NCI-H345 (cell line): ENCODE measurements at regions not wholly inside any gene's neighbourhood (a gene's known extent, or its start where the extent isn't known, plus 50 kb on each side); places are given as distances from the start of the nearest gene placed in this dataset.

Source experiments
- DNase-seq: peaks from one replicate; lab custom pipeline; 2025; lab: John Stamatoyannopoulos, UW

DNA sequence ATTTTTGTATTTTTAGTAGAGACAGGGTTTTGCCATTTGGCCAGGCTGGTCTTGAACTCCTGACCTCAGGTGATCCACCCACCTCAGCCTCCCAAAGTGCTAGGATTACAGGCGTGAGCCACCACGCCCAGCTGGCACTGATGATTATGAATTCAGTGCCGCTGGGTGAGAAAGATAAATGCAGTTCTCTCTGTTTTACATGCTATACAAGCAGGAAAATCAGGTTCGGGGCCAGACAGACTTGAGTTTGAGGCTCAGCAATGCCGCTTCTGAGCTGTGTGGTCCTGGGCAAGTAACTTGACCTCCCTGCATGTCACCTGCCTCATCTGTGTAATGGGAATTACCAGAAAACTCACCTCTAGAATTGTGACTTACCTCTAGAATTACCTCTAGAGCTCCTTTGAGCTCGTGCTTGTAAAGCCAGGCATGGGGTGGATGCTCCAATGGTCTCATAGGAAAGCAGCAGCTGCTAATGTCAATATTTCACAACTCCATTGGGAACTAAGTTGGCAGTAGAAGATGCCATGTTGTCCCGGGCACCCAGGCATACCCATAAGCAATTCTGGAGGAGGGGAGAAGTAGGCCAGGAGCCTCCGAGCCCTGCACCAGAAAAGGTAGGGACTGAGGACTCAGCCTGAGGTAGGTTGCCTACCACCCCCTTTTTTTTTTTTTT lies 119.8 kb upstream of the SLC25A33 start:
- no peak for DNase-seq

DNA sequence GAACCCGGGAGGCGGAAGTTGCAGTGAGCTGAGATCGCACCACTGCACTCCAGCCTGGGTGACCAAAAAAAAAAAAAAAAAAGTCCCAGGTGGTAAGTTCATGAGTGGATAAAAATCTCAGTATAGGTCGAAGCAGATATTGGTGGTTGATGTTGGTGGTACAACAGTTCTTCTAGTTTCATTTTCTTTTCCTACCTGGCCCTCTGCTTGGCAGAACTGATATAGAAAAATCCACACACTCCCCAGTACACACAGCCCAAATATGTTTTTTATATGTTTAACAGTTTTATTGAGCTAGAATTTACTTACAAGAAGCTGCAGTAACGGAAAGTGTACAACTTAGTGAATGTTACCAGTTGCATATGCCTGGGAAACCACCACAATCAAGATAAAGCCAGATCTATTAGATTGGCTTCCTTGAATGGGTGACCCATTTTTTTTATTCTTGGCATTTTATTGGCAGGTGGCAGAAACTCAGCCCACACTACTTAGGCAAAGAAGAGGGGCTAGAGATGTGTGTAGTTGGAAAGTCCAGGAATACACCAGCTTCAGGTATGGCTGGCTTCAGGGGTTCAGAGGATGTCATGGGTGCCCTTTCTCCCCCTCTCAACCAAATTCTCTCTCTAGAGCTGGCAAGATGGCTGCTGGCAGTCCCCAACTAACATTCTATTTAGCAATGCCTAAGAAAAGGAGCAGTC lies 118.3 kb upstream of the SLC25A33 start:
- DNase-seq: no peak

DNA sequence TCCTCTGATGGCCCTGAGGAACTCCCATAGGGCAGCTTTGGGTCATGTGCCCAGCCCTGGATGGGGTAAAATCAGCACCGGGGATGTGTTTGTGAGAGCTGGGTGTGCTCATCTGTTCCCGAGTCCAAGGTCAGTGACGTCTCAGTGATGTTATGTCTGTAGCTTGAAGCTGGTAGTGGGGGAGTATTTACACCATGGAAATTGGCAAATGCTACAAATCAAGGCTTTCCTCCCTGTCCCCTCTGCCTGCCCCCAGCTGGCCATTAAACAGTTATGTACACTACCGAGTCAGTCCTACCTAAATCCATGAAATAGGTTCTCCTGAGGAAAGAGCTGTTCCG lies 117.8 kb upstream of the SLC25A33 start:
- no peak for DNase-seq

DNA sequence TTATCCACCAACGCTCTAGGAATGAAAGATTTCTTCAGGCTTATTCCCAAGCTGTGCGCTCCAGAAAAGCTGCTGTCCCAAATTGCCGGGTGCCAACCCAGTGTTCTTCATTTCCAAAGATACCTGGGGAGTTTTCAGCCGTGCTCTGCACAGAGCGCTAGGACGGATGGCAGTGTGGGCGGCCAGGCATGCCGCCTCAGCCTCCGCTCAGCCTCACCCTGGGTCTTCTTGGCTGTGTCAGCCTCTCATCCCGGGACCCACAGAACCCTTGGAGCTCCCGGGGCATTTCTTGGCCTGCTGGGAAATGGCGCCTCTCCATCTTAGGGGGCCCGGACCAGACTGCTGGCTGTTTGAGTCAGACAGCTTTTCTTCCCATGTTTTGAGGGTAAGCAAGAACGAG lies 116.9 kb upstream of the SLC25A33 start:
- no peak for DNase-seq

DNA sequence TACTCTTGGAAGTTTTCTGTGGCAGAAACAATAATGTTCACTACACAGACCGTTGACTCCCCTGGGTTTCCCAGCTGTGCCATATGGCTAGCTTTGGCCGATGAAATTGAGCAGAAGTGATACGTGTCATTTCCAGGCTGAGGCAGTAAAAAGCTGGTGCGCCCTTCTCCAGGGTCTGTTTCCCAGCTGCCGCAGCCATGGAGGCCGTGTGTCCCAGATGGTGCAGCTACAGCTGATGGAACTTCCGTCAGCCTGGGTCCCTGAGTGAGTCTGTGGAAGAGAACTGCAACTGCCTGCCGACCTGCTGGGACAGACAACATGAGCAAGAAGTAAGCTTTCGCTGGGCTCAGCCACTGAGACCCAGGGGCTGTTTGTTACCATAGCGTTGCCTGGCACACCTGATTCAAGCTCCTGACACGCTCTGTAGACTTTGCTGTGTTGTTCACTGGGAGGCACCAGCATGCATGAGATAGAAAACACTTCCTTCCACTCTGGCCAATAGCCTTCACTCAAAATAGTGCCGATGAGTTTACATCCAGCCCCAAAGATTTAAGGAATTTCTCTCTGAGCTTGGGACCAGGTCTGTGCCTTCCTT lies 116.3 kb upstream of the SLC25A33 start:
- no peak for DNase-seq

DNA sequence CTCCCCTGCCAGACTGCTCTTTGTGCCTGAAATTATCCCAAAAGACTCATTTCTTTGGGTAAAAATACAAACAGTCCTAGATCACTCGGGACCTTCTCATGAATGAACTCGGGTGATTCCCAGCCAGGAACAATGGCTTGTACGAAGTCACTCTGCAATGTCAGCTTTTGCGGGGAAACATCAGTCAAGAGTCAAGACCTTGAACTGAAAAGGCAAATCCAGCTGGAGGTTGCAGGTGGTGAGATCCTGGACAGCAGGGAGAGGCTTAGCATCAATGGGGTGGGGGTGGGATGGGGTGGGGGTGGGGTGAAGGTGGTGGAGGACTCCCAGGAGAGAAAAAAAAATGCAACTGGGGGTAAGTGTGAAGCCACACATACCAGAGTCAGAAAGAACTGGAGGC lies 115.0 kb upstream of the SLC25A33 start:
- no peak for DNase-seq

DNA sequence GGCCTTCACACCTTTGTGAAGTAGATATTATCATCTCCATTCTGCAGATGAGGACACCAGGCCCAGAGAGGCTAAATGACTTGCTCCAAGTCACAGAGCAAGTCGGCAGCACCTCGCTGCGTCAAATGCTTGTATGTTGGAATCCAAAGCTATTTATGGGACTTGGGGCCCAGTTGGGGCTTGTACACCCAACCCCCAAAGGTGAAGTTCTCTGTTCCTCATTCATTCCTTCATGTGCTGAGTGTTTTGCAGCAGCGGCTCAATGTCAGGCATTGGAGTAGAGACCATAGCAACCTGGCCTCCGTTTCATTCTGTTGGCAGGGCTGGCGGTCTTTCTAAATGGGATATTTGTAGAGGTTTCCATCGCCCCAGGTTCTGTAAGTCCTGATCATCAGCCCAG lies 113.4 kb upstream of the SLC25A33 start:
- no peak for DNase-seq

DNA sequence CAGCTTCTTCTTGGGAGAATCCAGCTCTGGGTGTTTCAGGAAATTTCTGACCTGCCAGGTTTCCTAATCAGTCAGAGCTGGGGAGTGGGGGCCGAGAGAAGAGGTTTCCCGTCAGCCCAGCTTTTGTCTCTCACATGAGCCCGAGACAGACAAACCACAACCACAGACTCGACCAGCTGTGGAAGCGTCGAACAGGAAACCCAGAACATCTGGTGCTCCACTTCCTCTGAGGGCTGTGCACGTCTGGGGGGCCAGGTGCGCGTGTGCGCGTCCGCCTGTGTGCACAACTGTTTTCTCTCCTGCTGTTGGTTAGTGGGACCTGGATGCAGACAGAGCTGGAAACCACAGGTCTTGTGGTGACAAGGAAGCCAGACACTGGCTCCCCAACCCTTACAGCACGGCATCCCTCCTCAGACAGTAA lies 113.0 kb upstream of the SLC25A33 start:
- DNase-seq: no peak

DNA sequence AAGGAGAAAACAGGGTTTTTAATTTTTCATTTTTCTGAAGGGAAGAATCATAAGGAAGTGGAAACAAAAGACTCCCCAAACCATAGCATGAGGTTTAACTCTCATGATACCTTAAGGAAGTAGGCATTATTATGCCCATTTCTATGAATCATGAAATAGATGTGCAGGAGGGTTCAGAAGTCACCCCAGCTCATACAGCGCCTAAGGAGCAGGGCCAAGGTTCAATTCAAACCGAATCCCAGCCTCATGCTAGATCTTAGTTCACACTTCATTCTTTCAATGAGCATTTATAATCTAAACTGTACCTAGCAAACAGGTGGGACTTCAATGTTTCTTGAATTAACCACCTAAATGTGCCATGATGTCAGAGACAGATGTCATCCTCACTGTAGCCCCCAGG lies 111.9 kb upstream of the SLC25A33 start:
- no peak for DNase-seq

DNA sequence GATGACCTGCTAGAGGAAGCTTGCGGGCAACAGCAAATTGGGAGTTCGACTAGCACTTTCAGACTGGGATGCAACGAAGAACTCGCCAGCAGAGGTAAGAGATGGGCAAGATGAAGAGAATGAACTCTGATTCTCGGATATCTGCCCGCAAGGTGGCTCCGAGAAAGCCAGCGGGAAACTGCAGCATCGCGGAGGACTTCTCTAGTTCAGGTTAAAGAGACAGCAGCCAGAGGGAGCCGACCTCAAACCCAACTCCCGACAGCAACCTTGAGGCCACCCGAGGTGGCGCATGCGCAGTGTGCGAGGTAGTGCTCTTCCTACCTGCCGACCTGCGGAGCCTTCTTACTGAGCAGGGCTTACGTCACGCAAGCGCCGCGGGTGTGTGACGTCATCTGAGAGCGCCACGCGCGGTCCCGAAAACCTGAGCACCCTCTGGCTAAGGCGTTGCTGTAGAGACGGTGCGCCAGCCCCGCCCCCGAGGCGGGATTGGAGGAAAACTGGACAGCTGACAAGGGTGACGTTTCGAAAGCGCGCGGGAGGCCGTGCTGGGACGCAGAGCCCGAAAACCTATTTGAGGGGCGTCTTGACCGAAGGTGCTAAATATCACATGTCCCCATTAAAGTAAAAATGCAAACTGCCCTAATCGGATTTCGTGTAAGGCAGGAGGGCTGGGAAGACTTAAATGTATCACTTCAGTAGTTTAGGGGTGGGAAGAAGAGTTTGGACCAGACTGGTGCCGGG lies 110.5 kb upstream of the SLC25A33 start:
- DNase-seq: peak; percentile 100

DNA sequence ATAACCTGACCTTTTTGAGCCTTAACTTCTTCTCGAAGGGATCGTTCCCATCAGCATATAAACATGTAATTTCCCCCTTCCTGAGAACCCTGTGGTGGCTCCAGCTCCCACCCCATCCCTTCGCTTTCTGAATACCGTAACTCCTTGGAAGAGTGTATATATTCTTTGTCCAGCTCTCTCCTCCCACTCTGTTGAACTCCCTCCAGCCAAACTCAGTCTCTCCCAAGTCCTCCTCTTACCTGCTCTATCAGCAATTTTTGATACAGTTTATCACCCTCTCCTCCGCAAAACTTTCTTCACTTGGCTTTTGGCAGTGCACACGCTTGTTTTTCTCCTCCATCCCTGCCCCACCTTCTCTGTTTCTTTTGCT lies 109.9 kb upstream of the SLC25A33 start:
- DNase-seq: no peak

DNA sequence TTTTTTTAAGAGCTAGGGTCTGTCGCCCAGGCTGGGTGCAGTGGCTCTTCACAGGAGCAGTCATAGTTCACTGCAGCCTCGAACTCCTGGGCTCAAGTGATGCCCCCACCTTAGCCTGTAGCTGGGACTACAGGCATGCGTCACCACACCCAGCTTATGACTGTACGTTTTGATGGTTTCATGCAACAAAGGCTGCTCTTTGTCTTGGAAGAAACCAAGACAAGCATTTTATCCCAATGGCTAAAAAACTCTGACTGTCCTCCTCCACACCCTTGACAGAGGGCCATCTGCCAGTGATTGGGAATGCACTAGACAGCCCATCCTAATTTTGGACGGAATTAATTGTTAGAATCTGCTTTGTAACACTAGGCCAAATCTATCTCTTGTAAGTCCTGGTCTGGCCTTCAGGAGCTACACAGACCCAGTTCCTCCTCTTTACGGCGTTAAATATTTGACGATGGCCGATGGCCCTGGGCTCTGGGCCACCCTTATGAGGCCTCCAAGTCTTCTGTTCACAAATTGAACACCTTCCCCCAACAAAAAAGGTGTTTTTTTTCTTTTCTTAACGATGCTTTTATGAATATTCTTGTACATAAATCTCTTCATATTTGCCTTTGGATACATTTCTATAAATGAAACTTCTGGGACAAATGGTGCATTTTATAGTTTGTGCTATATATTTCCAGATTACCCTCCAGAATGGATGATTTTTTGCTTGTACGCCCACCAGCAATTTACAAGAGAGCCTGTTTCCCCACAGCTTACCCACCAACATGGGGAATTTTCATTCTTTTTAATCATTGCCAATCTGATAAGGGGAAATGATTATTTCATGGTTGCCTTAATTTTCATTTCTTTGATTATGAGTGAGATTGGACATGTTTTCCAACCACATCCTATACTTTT lies 104.8 kb upstream of the SLC25A33 start:
- no peak for DNase-seq

DNA sequence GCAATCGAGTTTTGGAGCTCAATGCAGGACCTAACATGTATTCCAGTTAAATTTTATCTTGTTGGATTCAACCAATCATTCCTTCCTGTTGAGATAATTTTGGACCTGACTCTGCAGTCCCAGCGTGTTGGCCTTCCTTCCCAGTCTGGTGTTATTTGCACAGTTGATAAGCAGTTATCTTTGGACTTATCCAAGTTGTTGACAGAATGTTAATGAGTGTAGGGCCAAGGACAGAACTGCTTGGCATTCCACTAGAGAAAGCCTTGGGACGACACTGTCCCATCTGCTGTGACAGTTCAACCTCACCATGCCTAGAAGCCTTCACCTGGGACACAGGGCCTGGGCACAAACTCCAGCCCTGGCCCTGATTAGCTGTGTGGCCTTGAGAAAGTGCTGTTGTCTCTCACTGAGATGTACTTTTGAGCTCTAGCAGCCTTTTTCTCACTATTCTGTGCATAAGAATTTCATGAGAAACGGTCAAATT lies 104.1 kb upstream of the SLC25A33 start:
- no peak for DNase-seq

DNA sequence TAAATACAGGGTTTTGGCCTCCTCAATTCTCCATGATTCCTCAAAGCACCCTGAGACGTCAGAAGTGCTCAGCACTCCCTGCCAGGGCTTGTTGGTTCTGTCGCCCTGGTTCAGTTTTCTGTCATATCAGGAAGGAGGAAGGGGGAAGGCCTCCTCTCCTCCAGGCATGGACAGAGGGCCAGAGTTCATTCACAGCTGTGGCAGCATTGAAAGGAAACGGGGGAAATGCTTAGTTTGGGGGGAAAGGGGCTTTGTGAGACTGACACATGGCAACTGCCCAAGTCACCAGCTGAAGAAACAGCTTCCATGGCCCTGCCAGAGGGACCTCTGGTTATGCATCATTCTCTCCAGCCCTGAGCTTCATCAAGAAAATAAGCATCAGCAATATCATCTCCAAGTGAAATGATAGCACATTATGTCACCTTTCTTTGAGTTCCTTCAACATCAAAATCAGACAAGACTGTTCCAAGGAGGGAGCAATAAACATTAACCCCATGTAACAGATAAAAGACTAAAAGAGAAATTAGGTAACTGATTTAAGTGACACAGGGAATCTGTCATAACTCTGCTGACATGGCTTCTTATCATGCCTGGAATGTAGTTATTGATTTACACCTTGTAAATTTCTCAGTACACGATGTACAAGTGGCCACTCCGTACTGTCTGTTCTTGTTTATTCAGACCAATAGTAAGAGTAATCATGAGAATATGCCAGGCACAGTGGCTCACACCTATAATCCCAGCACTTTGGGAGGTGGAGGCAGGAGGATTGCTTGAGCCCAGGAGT lies 103.2 kb upstream of the SLC25A33 start:
- no peak for DNase-seq

DNA sequence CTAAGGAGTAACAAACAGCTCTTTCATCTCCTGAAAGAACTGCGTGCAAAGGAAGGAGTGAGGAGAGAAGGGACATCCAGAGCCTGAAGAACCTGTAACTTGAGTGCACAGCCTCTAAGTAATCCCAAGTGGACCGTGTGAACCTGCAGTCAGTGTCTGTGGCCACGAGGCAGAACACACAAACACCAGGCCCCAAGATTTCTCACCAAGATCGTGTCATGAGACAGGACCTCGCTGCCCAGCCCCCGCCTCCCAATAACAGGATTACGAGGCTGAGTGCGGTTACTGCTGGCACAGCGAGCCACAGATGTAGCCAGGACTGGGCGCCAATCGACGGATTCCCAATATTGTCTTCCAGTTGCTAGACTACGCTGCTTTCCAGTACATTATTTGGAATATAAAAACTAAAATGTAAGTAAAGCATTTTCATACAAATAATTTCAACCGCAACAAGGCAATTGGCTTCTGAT lies 101.3 kb upstream of the SLC25A33 start:
- DNase-seq: no peak

DNA sequence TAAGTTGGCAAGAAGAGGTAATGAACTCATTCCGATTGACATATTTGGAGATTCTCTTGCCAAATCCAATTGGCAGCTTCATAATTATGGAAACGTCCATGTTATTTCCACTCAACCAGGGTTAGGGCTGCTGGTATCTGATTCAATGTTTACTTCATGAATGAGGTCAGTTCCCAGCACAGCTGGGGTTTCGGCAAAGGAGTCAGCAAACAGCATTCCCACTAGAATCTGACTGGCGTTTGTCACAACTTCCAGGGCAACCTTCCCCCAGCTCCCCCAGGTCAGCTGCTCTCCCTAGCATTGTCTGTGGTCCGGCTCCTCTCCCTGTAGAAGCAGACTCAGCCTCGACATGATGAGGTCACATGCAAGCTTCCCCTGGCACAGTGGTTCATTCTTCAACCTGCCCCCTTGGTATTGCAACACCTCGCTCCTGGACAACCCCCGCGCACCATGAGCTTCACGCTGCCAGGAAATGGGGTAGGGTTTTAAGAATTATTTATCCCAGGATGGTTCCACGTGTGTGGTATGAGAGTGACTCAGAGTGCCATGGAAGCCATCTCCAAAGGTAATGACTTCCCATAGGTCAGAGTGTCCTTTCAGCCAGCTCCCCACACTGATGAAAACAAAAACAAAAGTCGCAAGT lies 100.7 kb upstream of the SLC25A33 start:
- DNase-seq: no peak

DNA sequence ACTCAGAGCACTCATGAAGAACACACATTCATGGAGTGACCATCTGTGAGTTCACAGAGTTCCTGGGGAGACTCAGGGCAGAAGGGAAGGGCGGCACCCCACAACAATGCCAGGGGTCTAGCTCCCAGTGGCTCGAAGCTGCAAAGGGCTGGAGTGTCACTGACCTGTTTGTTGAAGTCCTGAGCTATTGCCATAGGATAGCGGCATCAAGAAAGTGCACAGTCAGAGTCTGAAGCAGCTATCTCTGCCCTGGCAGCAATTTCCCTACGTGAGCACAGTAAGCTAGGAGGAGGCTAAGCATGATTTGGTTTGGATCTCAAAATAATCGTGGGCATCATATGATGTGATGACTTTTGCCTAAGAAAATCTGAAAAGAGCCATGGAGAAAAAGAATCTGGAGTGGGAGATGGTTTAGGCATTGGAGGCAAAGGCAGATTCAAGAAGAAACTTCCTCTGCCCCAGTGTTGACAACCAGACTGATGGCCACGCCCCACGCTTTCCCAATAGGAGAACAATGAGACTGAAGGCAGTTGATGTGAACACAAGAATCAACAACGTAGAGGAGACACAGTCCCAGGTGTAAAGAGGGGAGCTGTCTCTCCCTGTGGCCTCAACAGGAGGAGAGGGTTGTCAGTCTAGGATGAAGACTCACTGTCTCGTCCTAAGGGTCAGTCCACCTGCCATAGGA lies 100.0 kb upstream of the SLC25A33 start:
- no peak for DNase-seq

DNA sequence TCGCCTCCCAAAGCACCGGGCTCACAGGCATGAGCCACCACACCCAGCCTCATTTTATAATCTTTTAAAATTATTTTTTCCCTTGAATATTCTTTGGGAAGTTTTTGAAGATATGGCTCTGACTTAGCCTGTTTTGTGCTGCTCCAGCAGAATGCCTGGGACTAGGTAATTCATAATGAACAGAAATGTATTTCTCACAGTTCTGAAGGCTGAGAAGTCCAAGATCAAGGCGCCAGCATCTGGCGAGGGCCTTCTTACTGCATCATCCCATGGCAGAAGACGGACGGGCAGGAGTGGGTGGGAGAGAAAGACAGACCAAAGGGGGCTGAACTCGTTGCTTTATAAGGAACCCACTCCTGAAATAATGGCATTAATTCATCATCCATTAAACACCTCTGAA lies 99.0 kb upstream of the SLC25A33 start:
- no peak for DNase-seq

DNA sequence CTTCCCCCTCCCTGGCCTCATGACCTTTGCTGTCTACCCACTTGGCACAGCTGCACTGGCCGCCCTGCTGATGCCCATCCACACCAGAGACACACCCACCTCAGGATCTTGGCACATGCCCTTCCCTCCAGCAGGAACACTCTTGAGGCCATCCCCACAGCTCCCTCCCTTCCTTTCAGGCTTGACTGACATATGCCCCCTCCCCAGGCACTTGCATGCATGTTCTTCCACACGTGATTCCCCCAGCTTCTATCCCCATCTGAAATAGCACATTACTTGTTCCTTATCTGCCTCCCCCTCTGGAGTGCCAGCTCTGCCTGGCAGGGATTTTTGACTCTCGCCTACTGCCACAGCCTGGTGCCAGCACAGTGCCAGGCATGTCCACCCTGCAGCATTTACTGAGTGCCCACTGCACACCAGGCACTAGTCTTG lies 98.5 kb upstream of the SLC25A33 start:
- DNase-seq: no peak
